ENCODE measurements at regions not wholly inside any gene's neighbourhood (a gene's known extent, or its start where the extent isn't known, plus 50 kb on each side); places are given as distances from the start of the nearest gene placed in this dataset.

GRCh38 chr10:125369382-125370326, 209.3 kb upstream of the CTBP2 start:
- H3K27ac Mint-ChIP-seq: no peak overlapping the region
- ATAC-seq (ENCODE audit: low read depth) (no peak), DNase-seq (no peak)
- H3K9me3 Mint-ChIP-seq: peaks cover 12% of the 10 kb centered on the region
- H3K4me1 Mint-ChIP-seq: no peaks in the 10 kb centered on the region
- H3K36me3 Mint-ChIP-seq (ENCODE audit: low read depth): no peaks in the 10 kb centered on the region
- peaks cover 9% of the 10 kb centered on the region for H3K27me3 Mint-ChIP-seq
- TF ChIP-seq, protein P1, sequence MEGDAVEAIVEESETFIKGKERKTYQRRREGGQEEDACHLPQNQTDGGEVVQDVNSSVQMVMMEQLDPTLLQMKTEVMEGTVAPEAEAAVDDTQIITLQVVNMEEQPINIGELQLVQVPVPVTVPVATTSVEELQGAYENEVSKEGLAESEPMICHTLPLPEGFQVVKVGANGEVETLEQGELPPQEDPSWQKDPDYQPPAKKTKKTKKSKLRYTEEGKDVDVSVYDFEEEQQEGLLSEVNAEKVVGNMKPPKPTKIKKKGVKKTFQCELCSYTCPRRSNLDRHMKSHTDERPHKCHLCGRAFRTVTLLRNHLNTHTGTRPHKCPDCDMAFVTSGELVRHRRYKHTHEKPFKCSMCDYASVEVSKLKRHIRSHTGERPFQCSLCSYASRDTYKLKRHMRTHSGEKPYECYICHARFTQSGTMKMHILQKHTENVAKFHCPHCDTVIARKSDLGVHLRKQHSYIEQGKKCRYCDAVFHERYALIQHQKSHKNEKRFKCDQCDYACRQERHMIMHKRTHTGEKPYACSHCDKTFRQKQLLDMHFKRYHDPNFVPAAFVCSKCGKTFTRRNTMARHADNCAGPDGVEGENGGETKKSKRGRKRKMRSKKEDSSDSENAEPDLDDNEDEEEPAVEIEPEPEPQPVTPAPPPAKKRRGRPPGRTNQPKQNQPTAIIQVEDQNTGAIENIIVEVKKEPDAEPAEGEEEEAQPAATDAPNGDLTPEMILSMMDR (IDR thresholded peaks at IDR 0.05): no peak
- H3K4me3 Mint-ChIP-seq: no peak overlapping the region
- CTCF ChIA-PET: no interaction called here
- intact Hi-C loops (cut with micrococcal nuclease): no loop called here
- POLR2A ChIA-PET: no interaction called here

- peaks cover 13% of the 10 kb centered on the region for H3K9me3 Mint-ChIP-seq
- no peaks in the 10 kb centered on the region for H3K36me3 Mint-ChIP-seq (ENCODE audit: low read depth)
- ChIA-PET CTCF (no interaction called here), POLR2A (no interaction called here)
- DNase-seq: no peak
- peaks cover 11% of the 10 kb centered on the region for H3K27me3 Mint-ChIP-seq
- ATAC-seq (ENCODE audit: low read depth): no peak
- no peak overlapping the region for H3K4me3 Mint-ChIP-seq
- no peaks in the 10 kb centered on the region for H3K4me1 Mint-ChIP-seq
- TF ChIP-seq, protein P1 (IDR thresholded peaks at IDR 0.05): no peak
- no peak overlapping the region for H3K27ac Mint-ChIP-seq
- intact Hi-C loops (cut with micrococcal nuclease): no loop called here
Observed at GRCh38 chr10:125368146-125368545, 207.8 kb upstream of the CTBP2 start.

DNA sequence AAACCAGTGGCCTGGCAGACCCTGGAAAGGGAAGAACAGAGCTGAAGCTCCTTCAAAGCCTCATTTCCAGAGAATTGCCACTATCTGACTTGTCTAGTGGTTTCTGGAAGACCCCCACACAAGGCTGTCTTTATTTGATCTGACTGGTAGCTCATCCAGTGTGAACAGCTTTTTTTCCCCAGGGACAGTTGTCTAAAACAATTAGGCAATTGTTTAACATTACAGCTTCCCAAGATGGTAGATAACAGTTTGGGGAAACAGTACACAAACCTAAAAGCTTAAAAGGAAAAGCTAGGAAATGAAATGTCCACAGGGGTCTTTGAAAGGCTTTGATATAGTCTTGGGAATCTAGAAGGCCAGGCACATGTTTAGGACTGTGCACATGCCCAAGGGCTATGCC, 203.4 kb upstream of the CTBP2 start:
- no peaks in the 10 kb centered on the region for H3K36me3 Mint-ChIP-seq (ENCODE audit: low read depth)
- TF ChIP-seq, protein P1 (IDR thresholded peaks at IDR 0.05): no peak
- peaks cover 13% of the 10 kb centered on the region for H3K9me3 Mint-ChIP-seq
- DNase-seq (no peak), ATAC-seq (ENCODE audit: low read depth) (no peak)
- ChIA-PET CTCF (no interaction called here), POLR2A (no interaction called here)
- H3K4me3 Mint-ChIP-seq: no peak overlapping the region
- H3K4me1 Mint-ChIP-seq: no peaks in the 10 kb centered on the region
- H3K27ac Mint-ChIP-seq: no peak overlapping the region
- peaks cover 8% of the 10 kb centered on the region for H3K27me3 Mint-ChIP-seq
- intact Hi-C loops (cut with micrococcal nuclease): no loop called here

- peaks cover 13% of the 10 kb centered on the region for H3K9me3 Mint-ChIP-seq
- H3K36me3 Mint-ChIP-seq (ENCODE audit: low read depth): no peaks in the 10 kb centered on the region
- ChIA-PET POLR2A (no interaction called here), CTCF (no interaction called here)
- peaks cover 8% of the 10 kb centered on the region for H3K27me3 Mint-ChIP-seq
- DNase-seq (no peak), ATAC-seq (ENCODE audit: low read depth) (no peak)
- no peak overlapping the region for H3K4me3 Mint-ChIP-seq
- H3K27ac Mint-ChIP-seq: no peak overlapping the region
- intact Hi-C loops (cut with micrococcal nuclease): no loop called here
- TF ChIP-seq, protein P1 (IDR thresholded peaks at IDR 0.05): no peak
- no peaks in the 10 kb centered on the region for H3K4me1 Mint-ChIP-seq
Observed at GRCh38 chr10:125362950-125363349, 202.6 kb upstream of the CTBP2 start.

GRCh38 chr10:125359401-125359800, 199.0 kb upstream of the CTBP2 start:
- no peak for ATAC-seq (ENCODE audit: low read depth)
- POLR2A ChIA-PET: no interaction called here
- peaks cover 3% of the 10 kb centered on the region for H3K9me3 Mint-ChIP-seq
- peaks cover 8% of the 10 kb centered on the region for H3K27me3 Mint-ChIP-seq
- CTCF ChIA-PET: no interaction called here
- H3K4me3 Mint-ChIP-seq: no peak overlapping the region
- intact Hi-C loops (cut with micrococcal nuclease): no loop called here
- TF ChIP-seq, protein P1 (IDR thresholded peaks at IDR 0.05): no peak
- DNase-seq: no peak
- H3K4me1 Mint-ChIP-seq: no peaks in the 10 kb centered on the region
- H3K27ac Mint-ChIP-seq: no peak overlapping the region
- no peaks in the 10 kb centered on the region for H3K36me3 Mint-ChIP-seq (ENCODE audit: low read depth)
